ENCODE measurements at regions not wholly inside any gene's neighbourhood (a gene's known extent, or its start where the extent isn't known, plus 50 kb on each side); places are given as distances from the start of the nearest gene placed in this dataset.

- TF ChIP-seq CTCF (IDR thresholded peaks at IDR 0.05), result no peak
- no peak for TF ChIP-seq POLR2A (IDR thresholded peaks at IDR 0.05)
These were observed 168.5 kb upstream of the ZSWIM2 start for GRCh38 chr2:187017438-187017837.

Measured in heart left ventricle (tissue), 13 donors.